ENCODE measurements at regions not wholly inside any gene's neighbourhood (a gene's known extent, or its start where the extent isn't known, plus 50 kb on each side); places are given as distances from the start of the nearest gene placed in this dataset.

DNA sequence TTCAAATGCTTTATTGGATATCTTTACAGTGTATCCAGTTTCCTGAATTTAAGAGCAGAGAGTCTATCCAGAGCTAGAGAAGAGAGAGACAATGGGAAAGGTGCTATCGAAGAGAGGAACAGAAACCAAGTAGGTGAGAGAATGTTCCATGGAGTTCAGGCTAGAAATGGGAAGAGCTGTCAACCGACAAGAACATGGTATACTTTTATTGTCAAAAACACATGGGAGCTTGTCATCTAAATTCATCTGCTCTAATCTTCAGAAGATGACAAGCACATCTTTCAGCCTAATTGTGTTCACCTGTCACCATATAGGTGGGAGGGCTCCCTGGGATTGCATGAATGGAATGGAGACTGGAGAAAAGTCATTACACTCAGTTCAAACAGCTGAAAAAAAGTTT lies 690.4 kb upstream of the LRATD1 start:
- no peak for TF ChIP-seq BACH1 (IDR thresholded peaks at IDR 0.05; ENCODE audit: low read length)
- TF ChIP-seq CTCF (IDR thresholded peaks at IDR 0.05; ENCODE audit: control extremely low read depth in 1 of 3, insufficient read depth in 1 of 3, low read depth in 1 of 3, low read length in 3 of 3), result no peak
- no peak for TF ChIP-seq POLR2AphosphoS5 (IDR thresholded peaks at IDR 0.05; ENCODE audit: low read depth, low read length)
- TF ChIP-seq EZH2 (IDR thresholded peaks at IDR 0.05; ENCODE audit: low read depth, low read length, severe bottlenecking), result no peak
- no peak for TF ChIP-seq GABPA (IDR thresholded peaks at IDR 0.05; ENCODE audit: borderline replicate concordance, insufficient read depth, low read length)
- no peak for TF ChIP-seq CREB1 (IDR thresholded peaks at IDR 0.05)
- no peak for TF ChIP-seq EP300 (IDR thresholded peaks at IDR 0.05; ENCODE audit: borderline replicate concordance in 1 of 2, low read depth in 2 of 2, low read length in 2 of 2)
- TF ChIP-seq ZNF274 (IDR thresholded peaks at IDR 0.05; ENCODE audit: borderline replicate concordance, extremely low read depth, low read length), result no peak
- no peak for TF ChIP-seq PHF8 (conservative IDR thresholded peaks at IDR 0.05; ENCODE audit: low read depth, low read length)
- TF ChIP-seq JUND (IDR thresholded peaks at IDR 0.05; ENCODE audit: low read length), result no peak
- TF ChIP-seq RAD21 (IDR thresholded peaks at IDR 0.05 in 1 of 2, conservative IDR thresholded peaks at IDR 0.05 in 1 of 2; ENCODE audit: low read depth in 2 of 2, low read length in 2 of 2), result no peak

All from H1 (cell line).